GM03348 (cell line): ENCODE measurements at regions not wholly inside any gene's neighbourhood (a gene's known extent, or its start where the extent isn't known, plus 50 kb on each side); places are given as distances from the start of the nearest gene placed in this dataset.
"Not testable (repeated sequence)": the region's sequence is repeated elsewhere in the genome, so short reads cannot be mapped to it uniquely, and the experiment has no call there.

ENCODE experiments used
- DNase-seq: peaks from one replicate; pipeline ENCODE4 v3.0.0; 2012; ENCODE audit warnings: low spot score

DNA sequence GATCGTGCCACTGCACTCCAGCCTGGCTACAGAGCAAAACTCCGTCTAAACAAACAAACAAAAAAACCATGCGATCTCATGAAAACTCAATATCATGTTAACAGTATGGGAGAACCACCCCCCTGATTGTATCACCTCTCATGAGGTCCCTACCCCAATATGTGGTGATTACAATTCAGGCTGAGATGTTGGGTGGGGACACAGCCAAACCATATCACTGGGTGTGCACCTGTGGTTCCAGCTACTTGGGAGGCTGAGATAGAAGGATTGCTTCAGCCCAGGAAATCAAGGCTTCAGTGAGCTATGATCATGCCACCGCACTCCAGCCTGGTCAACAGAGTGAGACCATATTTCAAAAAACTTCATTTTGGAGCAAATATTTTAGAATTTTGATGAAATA lies 1094.7 kb upstream of the CDH8 start:
- no peak for DNase-seq

DNA sequence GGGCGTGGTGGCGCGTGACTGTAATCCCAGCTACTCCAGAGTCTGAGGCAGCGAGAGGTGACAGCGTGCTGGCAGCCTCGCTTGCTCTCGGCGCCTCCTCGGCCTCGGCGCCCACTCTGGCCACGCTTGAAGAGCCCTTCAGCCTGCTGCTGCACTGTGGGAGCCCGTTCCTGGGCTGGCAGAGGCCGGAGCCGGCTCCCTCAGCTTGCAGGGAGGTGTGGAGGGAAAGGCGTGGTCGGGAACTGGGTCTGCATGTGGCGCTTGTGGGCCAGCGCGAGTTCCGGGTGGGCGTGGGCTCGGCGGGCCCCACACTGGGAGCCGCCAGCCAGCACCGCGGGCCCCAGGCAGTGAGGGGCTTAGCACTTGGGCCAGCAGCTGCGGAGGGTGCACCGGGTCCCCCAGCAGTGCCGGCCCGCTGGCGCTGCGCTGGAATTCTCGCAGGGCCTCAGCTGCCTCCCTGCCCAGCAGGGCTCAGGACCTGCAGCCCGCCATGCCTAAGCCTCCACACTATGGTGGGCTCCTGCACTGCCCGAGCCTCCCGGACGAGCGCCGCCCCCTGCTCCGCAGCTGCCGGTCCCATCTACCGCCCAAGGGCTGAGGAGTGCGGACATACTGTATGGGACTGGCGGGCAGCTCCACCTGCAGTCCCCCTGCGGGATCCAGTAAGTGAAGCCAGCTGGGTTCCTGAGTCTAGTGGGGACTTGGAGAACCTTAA lies 1093.3 kb upstream of the CDH8 start:
- DNase-seq = no peak

DNA sequence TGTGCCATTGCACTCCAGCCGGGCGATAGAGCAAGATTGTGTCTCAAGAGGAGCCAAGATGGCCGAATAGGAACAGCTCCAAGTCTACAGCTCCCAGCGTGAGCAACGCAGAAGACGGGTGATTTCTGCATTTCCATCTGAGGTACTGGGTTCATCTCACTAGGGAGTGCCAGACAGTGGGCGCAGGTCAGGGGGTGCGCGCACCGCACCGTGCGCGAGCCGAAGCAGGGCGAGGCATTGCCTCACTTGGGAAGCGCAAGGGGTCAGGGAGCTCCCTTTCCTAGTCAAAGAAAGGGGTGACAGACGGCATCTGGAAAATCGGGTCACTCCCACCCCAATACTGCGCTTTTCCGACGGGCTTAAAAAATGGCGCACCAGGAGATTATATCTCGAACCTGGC lies 1083.7 kb upstream of the CDH8 start:
- not testable (repeated sequence) for DNase-seq

DNA sequence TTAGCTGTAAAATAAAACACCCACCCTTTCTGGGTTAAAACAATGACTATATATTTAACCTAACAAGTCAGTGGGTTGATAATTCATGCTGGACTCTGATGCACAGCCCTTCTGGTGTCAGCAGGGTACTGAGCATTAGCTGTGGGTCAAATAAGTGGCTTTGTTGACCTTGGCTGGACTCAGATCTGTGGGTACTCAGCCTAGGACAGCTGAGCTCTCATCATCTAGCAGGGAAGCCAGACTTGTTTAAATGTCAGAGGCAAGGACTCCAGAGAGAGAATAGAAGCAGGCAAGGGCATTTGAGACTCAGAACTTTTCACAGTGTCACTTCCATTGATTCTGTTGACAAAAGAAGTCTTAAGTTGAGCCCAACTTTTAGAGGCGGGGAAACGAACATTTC lies 1063.8 kb upstream of the CDH8 start:
- no peak for DNase-seq

DNA sequence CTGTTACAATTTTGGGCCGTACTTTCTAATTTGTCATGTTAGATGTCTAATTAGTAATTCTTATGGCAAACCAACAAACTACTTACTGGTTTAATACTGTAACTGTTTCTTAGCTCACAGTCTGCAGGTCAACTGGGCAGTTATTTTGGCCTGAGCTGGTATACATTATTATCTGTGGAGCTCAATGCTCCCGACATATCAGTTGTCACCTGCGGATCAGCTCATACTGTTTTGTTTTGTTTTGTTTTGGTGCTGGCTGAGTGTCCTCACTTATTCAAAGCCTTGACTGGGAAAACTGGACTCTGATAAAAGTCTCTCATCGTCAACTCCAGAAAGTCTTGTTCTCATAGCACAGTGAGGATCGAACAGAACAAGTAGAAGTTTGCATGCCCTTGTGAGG lies 1060.6 kb upstream of the CDH8 start:
- DNase-seq = no peak

DNA sequence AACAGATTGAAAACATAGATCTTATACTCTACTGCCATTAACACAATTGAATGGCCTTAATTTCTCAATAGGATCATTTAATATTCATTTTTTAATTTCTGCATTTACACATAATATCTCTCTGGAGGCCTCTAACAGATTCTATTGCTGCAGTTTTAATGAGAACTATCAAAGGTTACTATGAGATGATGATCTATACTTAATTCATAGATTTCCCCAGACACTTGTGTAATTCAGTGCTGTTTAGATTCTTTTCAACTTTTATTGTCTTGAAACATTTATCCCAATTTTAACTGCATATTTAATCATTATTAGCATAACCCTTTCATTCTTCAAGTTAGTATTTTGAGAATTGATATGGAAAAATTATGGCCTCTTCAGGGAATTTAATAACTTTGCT lies 1056.5 kb upstream of the CDH8 start:
- no peak for DNase-seq

DNA sequence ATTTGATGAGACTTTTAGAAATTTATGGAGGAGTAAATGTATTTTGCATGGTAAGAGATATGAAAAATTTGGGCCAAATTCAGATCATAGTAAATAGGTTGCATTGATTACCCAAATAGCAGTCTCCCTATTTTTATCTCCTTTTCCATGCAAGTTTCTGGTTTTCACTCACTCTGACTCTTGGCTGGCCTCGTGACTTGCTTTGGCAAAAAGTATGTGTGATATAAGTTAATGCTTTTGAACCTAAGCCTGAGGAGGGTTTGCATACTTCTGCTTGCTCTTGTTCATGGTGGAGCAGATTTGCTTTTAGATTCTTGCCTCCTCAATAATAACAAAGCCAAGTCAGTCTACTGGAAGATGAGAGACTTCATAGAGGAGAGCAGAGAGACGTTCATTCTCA lies 1045.9 kb upstream of the CDH8 start:
- DNase-seq = no peak

DNA sequence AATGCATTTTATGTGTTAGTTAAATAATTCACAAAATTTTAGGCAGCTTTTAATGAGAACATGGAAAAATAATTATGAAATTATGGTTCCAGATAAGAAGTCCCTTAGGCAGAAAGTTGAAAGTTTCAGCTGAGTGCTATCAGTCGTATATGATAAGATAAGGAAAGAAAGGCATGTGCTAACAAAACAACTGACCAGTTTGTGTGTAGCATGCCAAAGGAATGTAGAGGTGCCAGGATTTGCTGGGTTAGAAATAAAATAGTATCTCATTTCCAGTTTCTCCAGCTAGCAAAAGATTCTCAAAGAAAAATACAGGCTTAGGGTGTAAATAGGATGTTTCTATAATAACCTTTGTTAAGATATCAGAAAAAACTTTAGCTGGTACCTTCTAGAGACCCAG lies 1044.5 kb upstream of the CDH8 start:
- DNase-seq = no peak

DNA sequence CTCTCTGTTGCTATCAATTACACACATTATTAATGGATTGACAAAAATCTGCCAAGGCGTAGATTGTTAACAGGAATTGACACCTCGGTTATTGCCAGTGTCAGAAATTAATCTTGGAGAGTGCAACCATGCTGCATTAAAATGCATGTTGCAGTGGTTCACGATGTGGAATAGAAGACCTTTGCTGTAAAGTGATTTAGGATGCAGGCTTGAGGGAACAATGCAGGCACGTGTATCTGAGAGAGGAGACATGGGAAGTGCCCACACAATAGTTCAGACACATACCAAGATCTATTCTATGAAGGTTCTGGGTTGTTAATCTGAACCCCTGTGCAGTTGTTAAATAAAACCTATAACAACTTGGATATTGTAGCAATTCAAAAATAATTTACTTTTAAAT lies 1032.8 kb upstream of the CDH8 start:
- no peak for DNase-seq

DNA sequence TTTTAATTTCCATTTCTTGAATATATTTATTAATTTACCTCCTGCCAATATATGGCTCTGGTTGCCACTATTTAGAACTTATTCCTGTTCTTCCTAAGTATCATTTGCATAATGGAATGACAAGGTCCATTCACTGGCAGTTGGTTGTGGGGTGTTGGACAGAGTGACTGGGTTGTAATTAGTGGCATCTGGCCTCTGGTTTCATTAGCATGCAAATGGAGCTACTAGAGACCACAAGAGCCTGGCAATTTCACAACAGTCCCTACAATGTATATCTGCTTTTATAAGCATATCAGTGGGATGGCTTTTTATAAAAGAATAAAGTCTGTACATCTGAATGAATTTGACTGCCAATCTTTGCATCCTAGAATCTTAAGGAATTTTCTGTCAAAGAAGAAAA lies 1030.9 kb upstream of the CDH8 start:
- DNase-seq = no peak

DNA sequence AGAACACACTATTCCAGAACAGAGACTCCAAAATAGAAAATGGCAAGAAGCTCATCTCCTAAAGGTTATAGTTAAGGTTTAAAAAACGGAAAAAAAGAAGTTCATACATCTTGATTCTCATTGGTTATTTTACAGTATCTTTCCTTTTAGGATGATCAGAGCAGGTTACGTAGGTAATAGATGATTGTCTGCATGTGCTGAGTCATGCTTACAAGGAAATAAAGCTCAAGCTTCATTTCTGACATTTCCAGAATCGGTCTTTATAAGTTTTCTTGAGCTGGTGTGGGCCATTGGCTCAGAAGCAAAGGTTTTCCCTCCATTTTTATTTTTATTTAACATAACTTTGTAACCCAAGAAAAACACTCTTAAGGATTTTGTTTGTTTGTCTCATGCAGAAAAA lies 1030.3 kb upstream of the CDH8 start:
- DNase-seq = no peak

DNA sequence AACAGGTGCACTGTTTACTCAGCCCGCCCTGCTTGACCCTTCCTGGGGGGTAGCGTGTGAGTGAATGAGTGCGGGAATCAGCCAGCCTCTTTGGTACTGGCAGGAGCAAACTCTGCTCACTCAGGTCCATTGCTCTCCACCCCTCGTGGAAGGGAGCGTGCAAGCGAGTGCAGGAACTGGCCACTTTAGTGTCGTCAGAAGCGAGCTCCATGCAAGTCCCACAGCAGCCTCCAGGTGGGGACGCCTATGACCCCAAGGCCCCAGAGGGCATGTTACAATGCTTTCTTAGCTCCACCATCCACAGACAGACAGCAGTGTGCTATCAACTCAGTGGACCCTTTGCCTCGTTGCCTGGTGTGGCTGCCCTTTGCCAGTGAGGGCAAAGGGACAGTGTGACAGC lies 1025.1 kb upstream of the CDH8 start:
- no peak for DNase-seq

DNA sequence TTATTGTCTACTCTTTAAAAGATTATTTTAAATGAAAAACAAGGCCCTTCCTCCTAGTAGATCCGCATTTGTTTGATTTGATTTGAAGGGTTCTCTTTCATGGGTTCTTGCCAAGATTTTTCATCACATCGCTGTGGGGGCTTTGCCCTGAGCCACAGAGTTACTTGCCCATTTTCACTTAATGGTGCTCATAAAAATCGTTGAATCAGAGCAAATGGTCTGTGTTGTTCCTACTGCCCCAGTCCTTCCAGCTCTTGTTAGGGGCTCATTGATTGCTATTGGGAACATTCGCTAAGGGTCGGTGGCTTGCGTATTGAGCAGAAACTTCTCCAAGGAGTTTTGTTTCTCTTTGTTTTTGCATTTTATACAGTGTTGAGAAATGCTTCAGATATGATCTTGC lies 1023.4 kb upstream of the CDH8 start:
- DNase-seq = no peak

DNA sequence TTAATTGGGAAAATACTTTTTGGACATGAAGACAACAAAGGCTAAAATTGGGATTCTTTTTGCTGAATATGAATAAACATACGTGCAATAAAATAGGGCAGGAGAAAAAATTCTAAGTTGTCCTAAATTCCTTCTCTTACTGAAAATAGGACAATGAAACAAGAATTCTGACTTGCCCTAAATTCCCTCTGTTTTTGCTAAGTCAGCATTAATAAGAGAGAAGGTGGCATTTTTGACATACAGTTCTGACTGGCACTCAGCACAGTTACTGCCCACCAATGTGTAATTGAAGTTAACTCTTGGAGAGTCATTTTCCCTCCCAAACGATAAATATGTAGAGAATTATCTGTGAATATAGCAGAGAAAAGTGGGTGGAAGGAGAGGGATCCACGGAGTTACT lies 1021.1 kb upstream of the CDH8 start:
- no peak for DNase-seq

DNA sequence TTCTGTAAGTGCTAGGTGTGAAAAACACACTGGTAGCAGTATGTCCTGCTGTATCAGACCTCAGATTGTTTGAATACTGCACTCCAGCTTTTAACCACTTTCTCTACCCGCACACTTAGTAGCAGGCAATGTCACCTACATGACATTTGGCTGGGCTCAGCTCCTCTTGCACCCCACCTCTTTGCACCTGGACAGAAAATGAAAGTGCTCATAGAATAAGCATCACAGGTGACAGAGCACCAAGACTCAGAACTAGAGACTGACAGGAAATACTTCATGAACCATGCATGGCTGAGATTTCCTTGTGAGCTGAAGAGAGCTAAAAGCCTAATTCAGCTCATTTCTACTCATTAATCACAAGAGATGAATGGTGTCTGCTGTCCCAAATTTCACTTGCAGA lies 1014.2 kb upstream of the CDH8 start:
- DNase-seq = no peak

DNA sequence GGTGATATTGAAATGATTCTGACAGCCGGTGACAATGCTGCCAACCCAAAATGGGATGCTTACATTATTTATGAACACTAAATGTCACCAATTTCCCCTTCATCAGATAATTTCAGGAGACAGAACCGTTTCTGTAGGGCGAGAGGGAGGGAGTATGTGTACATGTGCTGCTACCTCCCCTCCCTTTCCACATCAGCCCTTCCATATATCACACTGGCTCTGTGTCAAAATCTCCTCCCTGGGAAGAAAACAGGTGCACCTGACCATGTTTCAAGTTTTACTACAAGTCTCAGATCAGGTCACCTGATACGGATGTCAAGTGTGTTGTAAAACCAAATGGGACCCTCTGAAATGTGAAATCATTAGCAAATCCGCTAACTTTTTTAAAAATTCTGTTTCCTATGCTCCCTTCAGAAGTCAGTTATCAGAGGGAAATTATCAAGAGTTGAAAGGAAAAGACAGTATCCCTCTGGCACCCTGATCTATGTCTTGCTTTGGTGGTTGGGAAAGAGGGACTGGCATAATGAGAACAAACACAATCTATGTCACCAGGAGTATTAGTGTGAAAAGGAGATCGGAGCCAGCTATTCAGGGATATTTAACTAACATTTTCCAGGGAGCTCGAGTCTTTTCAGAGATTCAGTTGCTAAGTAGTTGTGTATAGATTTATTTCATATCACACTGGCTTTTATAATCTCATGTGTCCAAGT lies 1002.3 kb upstream of the CDH8 start:
- no peak for DNase-seq

DNA sequence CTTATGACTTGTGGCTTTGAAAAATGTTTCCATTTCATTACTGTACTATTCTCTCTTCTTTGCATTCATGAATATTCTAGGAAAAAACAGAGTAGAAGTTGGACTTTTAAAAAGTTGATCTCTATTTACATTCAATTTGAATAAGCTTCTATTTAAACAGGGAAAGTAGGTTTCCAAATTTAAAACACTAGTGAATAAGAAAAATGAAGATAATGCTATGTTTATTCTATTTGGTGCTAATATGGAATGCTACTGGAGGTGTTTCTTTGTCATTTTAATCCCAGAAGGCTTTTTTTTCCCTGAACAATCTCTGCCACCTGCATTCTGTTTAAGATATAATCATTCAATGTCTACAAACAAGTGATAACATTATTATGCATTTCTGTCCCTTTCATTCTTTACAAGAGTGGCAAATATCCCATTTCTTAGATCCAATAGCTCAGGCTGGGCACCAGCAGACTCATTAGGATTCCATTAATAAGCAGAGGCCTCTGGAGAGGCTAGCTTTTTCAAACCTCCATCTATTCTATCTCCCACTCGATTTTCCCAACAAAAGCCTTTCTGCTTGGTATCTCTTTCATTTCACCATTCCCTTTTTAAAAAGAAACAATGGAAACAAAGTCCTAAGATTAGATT lies 1001.6 kb upstream of the CDH8 start:
- DNase-seq = no peak

DNA sequence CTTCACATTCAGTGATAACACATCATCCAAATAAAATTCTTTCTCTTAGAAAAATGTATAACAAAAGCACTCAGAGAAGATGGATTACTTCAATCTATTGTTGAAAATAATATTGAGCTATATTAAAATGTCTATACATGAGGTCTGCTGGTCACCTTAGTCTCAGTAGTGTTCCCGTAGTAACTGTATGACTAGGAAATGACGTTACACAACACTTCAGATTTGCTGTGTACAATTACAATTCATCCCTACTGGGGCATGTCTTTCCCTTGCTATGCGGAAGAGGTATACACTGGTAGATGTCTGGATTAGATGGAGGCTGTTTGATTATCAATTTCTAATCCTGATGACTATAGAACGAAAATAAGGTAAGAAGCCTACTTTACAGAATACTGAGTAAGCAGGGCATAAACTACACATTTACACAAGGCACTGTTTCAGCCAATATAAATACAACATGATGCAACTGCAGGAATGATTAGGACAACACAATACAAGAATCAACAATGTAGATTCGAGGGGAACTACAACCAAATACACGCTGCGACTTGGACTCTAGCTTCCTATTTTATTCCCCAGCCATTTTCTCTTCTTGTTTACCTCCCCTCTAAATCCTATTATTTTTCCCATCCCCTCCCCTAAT lies 982.5 kb upstream of the CDH8 start:
- DNase-seq = no peak

DNA sequence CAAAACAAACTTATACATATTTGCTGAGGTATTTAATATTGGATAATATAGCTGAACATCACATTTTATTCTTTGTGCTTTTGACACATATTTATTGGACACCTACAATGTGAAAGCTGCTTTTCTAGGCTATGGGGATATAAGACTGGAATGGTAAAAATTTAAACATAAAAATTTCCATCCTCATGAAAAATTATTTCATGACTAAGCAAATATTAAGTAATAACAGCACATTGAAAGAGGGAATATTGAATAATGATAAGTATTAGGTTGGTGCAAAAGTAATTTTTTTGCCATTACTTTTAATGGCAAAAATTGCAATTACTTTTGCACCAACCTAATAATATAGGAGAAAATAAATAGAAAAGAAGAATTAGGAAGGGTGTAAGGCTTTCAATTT lies 972.5 kb upstream of the CDH8 start:
- no peak for DNase-seq

DNA sequence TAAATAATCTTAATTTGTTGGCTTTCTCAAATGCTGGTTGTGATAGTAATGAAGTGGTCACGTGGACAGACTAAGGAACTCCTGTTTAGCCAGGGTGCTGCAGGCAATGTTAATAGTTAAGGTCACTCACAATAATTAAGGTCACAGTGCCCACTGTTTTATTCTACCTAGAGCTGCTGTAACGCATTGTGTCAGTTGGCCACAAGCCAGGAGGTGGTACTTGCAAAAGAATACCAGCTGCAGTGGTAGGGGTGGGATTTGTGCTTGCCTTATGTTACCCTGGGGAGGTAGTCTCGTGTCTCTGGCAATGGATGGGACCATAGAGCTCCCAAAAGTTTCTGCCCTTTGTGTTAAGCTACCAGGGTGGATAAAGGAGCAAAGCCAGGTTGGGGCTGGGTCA lies 969.1 kb upstream of the CDH8 start:
- no peak for DNase-seq

DNA sequence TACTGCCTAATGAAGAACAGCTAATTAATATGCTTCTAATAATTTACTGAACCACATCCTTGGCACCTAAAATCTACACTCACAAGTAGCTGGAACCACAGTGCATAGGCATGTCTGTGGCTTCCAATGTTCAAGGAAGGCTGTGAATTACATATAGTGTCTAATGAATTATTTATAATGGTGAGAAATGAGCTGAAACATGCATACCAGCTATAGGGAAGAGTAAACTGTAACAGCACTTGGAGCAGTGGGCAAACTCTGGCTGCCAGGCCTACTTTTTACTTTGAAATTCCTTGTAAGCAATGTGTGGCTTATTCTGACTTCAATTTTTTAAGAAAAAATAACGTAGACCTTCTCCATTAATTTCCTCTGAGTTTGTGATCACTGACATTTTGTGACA lies 953.2 kb upstream of the CDH8 start:
- DNase-seq = no peak

DNA sequence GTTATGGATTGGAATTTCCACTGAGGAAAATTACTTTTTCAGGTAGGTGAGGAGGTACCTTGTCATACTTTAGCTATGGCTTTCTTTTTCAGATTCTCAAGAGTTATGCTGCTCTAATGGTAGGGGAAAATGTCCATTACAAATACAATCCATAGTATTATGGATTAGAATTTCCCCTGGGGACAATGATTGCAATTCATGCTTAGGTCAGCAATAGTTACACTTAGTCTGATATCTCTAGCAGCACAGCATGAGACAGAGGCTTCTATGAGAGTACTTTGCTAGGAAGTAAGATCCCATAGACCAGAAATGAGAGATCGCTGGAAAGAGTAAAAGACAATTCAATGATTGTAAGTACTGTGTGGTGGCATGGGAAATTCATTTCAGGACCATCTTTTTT lies 949.5 kb upstream of the CDH8 start:
- no peak for DNase-seq

DNA sequence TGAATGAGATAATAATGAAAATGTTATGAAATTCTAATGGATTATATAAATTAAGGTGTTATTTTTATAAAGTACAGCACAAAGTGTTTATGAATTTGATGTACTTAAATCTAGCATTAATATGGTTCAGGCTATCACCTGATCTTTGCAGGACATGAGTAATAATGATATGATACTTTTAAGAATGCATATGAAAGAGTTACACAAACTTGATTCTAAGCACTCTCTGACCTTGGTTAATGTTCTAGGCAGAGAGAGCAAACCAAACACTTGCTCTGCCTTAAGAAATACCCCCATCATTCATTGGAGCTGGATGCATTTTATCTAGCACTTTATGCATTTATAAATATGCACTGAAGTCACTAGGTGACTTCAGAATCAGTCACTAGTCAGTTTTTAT lies 942.2 kb upstream of the CDH8 start:
- no peak for DNase-seq
